HG03439 (cell line): ENCODE measurements at regions not wholly inside any gene's neighbourhood (a gene's known extent, or its start where the extent isn't known, plus 50 kb on each side); places are given as distances from the start of the nearest gene placed in this dataset.
"Not testable (repeated sequence)": the region's sequence is repeated elsewhere in the genome, so short reads cannot be mapped to it uniquely, and the experiment has no call there.

Experiments
- ATAC-seq: cut with Tn5 transposase; IDR thresholded peaks from one replicate; pipeline ENCODE4 v1.9.1; 2021; ENCODE audit warnings: mild to moderate bottlenecking, moderate library complexity; ENCODE audit not compliant: unreplicated experiment

GRCh38 chr10:8305876-8306652 lies 251.6 kb downstream of the GATA3 start:
- no peak for ATAC-seq

GRCh38 chr10:8306685-8307364 lies 252.3 kb downstream of the GATA3 start:
- no peak for ATAC-seq

DNA sequence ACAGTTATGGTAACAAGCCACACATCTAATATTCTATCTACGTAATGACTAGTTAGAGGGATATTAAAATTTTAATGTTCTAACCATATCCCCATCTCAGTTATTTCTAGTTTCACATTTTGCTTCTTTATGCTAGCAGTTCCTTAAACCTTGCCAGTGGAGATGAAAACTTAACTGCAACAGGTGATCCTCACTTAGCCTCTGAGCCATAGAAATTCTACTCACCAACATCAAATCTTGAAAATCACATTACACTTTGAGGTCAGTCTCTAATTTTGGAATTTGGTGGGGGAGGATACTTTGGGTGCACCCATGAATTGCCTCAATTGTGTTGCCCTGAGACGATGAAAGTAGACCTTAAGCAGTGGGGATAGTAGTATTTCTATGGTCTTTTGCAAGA lies 256.4 kb downstream of the GATA3 start:
- no peak for ATAC-seq

- no peak for ATAC-seq
Observed at GRCh38 chr10:8311526-8312070, 257.1 kb downstream of the GATA3 start.

- no peak for ATAC-seq
Observed at GRCh38 chr10:8312079-8312478, 257.6 kb downstream of the GATA3 start.

DNA sequence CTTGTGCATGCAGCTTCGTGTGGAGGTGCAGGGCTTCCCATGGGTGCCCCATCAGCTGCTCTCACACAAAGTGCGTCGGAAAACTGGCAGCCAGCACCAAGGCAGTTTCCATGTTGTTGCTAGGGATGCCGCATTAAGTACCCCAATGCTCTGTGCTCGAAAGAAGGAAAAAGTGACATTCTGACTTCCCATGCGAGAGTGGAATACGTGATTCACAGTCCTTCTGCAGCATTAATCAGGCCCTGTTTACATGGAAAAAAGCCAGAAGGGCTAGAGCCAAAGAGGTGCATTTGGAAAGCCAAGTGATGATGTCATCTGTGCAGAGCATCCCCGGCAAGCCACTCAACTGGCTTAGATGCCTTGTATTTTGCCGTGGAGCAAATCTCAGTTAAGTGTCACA lies 258.3 kb downstream of the GATA3 start:
- no peak for ATAC-seq

GRCh38 chr10:8314486-8314885 lies 260.0 kb downstream of the GATA3 start:
- no peak for ATAC-seq

- ATAC-seq: no peak
Observed at GRCh38 chr10:8315619-8316021, 261.1 kb downstream of the GATA3 start.

- no peak for ATAC-seq
Observed at GRCh38 chr10:8316284-8316683, 261.8 kb downstream of the GATA3 start.

DNA sequence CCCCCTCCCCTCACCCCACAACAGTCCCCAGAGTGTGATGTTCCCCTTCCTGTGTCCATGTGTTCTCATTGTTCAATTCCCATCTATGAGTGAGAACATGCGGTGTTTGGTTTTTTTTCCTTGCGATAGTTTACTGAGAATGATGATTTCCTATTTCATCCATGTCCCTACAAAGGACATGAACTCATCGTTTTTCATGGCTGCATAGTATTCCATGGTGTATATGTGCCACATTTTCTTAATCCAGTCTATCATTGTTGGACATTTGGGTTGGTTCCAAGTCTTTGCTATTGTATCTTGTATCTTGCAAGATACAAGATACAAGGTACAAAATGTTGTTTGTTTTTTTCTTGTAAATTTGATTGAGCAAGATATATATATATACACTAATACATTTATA lies 263.9 kb downstream of the GATA3 start:
- ATAC-seq: not testable (repeated sequence)

DNA sequence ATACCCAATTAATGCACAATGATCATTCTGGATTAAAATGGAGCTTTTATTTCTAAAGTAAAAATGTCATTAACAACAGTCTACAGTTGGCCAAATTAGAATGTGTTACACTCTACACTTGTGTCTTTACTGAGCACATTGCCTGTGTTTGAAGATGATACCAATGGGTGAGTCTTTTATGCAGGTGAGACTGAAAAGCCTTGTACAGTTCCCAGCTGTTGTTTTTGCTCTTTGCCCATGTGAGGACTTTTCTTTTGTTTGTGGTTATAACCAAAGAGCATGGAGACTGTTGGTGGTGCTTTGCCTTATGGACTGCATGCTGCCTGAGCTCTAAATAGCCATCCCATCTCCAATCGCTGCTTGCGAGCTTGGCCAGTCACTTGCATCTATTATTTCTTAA lies 264.5 kb downstream of the GATA3 start:
- ATAC-seq: no peak

DNA sequence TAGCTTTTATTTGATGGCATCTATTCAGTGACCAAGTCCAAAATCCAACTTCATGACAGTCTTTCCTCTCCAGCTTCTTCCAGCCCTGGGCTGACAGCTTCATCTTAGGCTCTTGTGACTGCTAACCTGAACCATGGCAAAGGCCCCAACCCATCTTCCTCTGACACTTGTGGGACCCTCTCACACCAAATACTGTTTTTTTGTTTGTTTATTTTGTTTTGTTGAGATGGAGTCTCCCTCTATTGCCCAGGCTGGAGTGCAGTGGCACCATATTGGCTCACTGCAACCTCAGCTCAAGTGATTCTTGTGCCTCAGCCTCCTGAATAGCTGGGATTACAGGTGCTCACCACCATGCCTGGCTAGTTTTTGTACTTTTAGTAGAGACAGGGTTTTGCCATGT lies 265.2 kb downstream of the GATA3 start:
- ATAC-seq: no peak

- ATAC-seq: no peak
Observed at GRCh38 chr10:8321990-8322389, 267.5 kb downstream of the GATA3 start.

DNA sequence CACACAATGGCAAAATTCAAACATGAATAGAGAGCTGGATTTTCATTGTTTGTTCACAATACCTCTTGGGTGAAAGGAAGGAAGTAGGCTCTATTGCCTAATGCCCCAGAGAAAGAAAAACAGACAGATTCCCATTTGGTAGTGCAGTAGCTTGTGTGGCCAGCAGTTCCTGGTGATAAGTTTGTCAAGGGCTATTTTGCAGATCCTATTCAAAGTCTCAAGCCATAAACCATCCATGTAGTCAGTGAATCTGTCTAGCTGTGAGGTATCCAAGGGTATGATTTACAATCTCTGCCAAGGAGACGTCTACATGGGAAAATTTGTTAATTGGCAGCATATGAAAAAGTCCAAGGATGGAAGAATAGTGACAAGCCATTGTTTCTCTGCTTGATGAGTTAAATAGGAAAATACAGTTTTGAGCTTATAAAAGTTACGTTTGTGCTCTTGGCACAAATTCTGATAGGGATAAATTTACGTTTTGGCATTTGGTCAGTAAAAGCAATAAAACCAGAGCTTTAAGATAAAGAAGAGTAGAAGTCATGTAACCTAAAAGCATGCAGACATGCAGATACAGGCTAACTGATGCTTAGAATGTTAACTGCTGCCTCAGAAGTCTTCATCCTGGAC lies 269.1 kb downstream of the GATA3 start:
- ATAC-seq: no peak

GRCh38 chr10:8325024-8325980 lies 270.8 kb downstream of the GATA3 start:
- no peak for ATAC-seq

- ATAC-seq: no peak
Observed at GRCh38 chr10:8326396-8327139, 272.1 kb downstream of the GATA3 start.

GRCh38 chr10:8327140-8327423 lies 272.6 kb downstream of the GATA3 start:
- ATAC-seq: no peak

DNA sequence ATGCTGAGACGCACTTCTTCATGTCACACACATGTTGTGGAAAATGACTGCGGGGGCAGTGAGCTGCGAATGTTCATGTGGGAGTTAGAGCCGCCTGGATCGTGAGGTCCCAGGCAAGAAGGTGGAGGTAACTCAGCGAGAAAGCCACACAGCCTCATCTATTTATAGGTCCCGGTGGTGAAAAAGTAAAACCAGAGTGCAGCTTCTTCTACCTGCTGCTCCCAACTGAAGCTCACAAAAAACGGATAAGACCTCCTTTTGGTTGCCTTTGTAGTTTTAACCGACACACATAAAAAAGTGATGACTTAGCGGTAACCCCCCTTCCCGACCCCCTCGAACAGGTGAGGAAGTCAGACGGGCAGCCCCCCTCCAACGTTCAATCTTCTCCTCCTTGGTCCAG lies 276.9 kb downstream of the GATA3 start:
- ATAC-seq: no peak

GRCh38 chr10:8331896-8332729 lies 277.6 kb downstream of the GATA3 start:
- peak; percentile 80 for ATAC-seq
